ENCODE measurements at regions not wholly inside any gene's neighbourhood (a gene's known extent, or its start where the extent isn't known, plus 50 kb on each side); places are given as distances from the start of the nearest gene placed in this dataset.

DNA sequence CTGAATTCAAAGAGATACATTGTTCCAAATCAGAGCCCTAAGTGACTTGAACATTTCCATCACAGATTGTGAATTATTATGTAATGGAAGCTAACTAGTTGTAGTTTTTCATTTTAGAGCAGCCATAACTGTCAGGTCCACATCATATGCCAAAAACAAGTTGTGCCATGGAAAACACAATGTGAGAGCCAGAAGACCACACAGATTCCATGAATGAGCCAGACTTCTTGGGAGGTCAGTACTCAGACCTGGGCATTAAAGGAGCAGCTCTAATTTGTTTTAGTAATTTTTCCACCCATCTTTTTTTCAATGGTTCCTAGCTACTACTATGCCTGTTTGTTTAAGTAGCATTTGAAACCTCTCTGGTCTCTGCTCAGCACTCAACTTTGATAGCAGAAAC, 279.4 kb downstream of the FAT3 start:
- ATAC-seq (ENCODE audit: insufficient read depth, low read depth) (no peak), DNase-seq (no peak)
- no peaks in the 10 kb centered on the region for H4K20me1 ChIP-seq (ENCODE audit: insufficient read depth, low read length)
- H3K4me2 ChIP-seq (ENCODE audit: insufficient read depth, low read length), result no peak overlapping the region
- no peak overlapping the region for H3K27ac ChIP-seq (ENCODE audit: low read length)
- no peaks in the 10 kb centered on the region for H3K79me2 ChIP-seq (ENCODE audit: insufficient read depth, low read length)
- no peak overlapping the region for H3K4me3 ChIP-seq (ENCODE audit: low read depth in 1 of 2, low read length in 2 of 2)
- no peak overlapping the region for H2AFZ ChIP-seq (ENCODE audit: low read depth, low read length)
- TF ChIP-seq, protein P1, sequence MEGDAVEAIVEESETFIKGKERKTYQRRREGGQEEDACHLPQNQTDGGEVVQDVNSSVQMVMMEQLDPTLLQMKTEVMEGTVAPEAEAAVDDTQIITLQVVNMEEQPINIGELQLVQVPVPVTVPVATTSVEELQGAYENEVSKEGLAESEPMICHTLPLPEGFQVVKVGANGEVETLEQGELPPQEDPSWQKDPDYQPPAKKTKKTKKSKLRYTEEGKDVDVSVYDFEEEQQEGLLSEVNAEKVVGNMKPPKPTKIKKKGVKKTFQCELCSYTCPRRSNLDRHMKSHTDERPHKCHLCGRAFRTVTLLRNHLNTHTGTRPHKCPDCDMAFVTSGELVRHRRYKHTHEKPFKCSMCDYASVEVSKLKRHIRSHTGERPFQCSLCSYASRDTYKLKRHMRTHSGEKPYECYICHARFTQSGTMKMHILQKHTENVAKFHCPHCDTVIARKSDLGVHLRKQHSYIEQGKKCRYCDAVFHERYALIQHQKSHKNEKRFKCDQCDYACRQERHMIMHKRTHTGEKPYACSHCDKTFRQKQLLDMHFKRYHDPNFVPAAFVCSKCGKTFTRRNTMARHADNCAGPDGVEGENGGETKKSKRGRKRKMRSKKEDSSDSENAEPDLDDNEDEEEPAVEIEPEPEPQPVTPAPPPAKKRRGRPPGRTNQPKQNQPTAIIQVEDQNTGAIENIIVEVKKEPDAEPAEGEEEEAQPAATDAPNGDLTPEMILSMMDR (IDR thresholded peaks at IDR 0.05; ENCODE audit: borderline replicate concordance, extremely low read depth, low read length, poor library complexity, severe bottlenecking), result no peak
- TF ChIP-seq EZH2 (IDR thresholded peaks at IDR 0.05; ENCODE audit: borderline replicate concordance, low read depth, low read length, severe bottlenecking), result no peak
- no peaks in the 10 kb centered on the region for H3K27me3 ChIP-seq (ENCODE audit: insufficient read depth, low read length, poor library complexity)
- H3K36me3 ChIP-seq (ENCODE audit: insufficient read depth, low read length), result no peaks in the 10 kb centered on the region
- H3K9ac ChIP-seq (ENCODE audit: low read depth, low read length), result no peak overlapping the region
- H3K9me3 ChIP-seq (ENCODE audit: insufficient read depth, low read length, severe bottlenecking), result no peaks in the 10 kb centered on the region
- H3K4me1 ChIP-seq (ENCODE audit: insufficient read depth, low read length), result no peaks in the 10 kb centered on the region

DNA sequence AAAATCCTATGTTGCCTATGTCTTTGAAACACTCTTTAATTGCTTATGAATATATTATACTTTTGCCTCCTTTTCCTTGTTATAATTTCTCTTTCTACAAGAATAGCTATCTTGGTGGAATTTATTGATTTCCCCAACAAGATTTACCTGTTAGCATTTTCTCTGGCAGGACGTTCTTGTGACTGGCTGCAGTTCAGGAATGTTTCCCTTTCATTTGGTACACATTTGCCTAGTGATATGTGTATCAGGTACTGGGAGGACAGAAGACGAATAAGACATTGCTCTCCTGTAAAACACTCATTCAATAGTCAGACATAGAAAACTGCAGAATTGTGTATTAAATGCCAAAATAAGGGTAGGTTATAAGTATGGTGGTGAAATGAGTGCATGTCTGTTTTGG, 279.9 kb downstream of the FAT3 start:
- TF ChIP-seq EZH2 (IDR thresholded peaks at IDR 0.05; ENCODE audit: borderline replicate concordance, low read depth, low read length, severe bottlenecking), result no peak
- TF ChIP-seq, protein P1 (IDR thresholded peaks at IDR 0.05; ENCODE audit: borderline replicate concordance, extremely low read depth, low read length, poor library complexity, severe bottlenecking), result no peak
- no peak overlapping the region for H3K4me3 ChIP-seq (ENCODE audit: low read depth in 1 of 2, low read length in 2 of 2)
- H3K27ac ChIP-seq (ENCODE audit: low read length), result no peak overlapping the region
- H3K4me2 ChIP-seq (ENCODE audit: insufficient read depth, low read length), result no peak overlapping the region
- H3K4me1 ChIP-seq (ENCODE audit: insufficient read depth, low read length), result no peaks in the 10 kb centered on the region
- H3K9ac ChIP-seq (ENCODE audit: low read depth, low read length), result no peak overlapping the region
- ATAC-seq (ENCODE audit: insufficient read depth, low read depth) (no peak), DNase-seq (no peak)
- no peak overlapping the region for H2AFZ ChIP-seq (ENCODE audit: low read depth, low read length)
- no peaks in the 10 kb centered on the region for H3K9me3 ChIP-seq (ENCODE audit: insufficient read depth, low read length, severe bottlenecking)
- no peaks in the 10 kb centered on the region for H3K36me3 ChIP-seq (ENCODE audit: insufficient read depth, low read length)
- no peaks in the 10 kb centered on the region for H3K79me2 ChIP-seq (ENCODE audit: insufficient read depth, low read length)
- H3K27me3 ChIP-seq (ENCODE audit: insufficient read depth, low read length, poor library complexity), result no peaks in the 10 kb centered on the region
- H4K20me1 ChIP-seq (ENCODE audit: insufficient read depth, low read length), result no peaks in the 10 kb centered on the region

DNA sequence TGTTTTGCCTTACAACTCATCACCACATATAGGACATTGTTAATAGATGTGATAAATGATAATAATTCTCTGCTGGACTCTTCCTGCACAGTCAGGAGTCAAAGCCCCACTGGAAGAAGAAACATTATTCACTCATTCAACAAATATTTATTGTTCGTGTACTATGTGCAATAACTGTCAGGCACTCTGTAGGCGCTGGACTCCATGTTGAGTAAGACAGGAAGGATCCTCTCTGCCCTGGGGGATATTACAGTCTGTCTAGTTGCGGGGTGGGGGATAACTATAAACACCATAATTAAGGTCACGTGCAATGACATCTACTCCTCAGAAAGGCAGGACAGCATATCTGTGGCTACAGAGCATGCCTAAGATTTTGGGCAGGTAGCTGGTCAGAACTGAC, 281.1 kb downstream of the FAT3 start:
- Histone ChIP-seq H3K9ac (ENCODE audit: low read depth, low read length) (no peak overlapping the region), H3K4me3 (ENCODE audit: low read depth in 1 of 2, low read length in 2 of 2) (no peak overlapping the region), H3K4me1 (ENCODE audit: insufficient read depth, low read length) (no peaks in the 10 kb centered on the region), H3K4me2 (ENCODE audit: insufficient read depth, low read length) (no peak overlapping the region), H4K20me1 (ENCODE audit: insufficient read depth, low read length) (no peaks in the 10 kb centered on the region), H3K27ac (ENCODE audit: low read length) (no peak overlapping the region), H3K9me3 (ENCODE audit: insufficient read depth, low read length, severe bottlenecking) (no peaks in the 10 kb centered on the region), H3K36me3 (ENCODE audit: insufficient read depth, low read length) (no peaks in the 10 kb centered on the region), H3K27me3 (ENCODE audit: insufficient read depth, low read length, poor library complexity) (no peaks in the 10 kb centered on the region), H3K79me2 (ENCODE audit: insufficient read depth, low read length) (no peaks in the 10 kb centered on the region), H2AFZ (ENCODE audit: low read depth, low read length) (no peak overlapping the region)
- no peak for TF ChIP-seq EZH2 (IDR thresholded peaks at IDR 0.05; ENCODE audit: borderline replicate concordance, low read depth, low read length, severe bottlenecking)
- TF ChIP-seq, protein P1 (IDR thresholded peaks at IDR 0.05; ENCODE audit: borderline replicate concordance, extremely low read depth, low read length, poor library complexity, severe bottlenecking), result no peak
- DNase-seq, result no peak
- ATAC-seq (ENCODE audit: insufficient read depth, low read depth), result no peak

DNA sequence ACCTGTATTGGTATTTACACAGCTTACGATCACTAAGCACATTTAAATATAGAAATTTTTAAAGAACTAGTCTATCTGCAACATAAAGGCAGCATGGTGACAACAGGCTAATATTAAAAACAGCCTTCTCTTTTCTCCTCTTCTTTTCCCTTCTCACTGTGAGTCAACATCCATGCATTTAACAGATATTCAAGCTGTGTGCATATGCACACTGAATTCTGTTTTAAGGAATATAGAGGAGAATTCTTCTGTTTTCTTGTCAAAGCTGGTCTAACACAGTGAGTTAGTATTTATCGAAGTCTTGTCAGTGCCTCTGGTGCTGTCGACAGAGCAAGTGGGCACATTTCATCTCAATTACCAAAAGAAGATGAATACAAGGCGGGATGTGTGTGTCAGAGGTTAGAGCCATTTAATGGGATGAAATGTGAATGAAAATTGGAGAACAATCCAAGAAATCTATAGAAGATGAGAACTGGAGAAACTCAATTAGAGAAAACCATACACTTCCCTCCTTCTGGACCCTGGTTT, 282.3 kb downstream of the FAT3 start:
- H3K9me3 ChIP-seq (ENCODE audit: insufficient read depth, low read length, severe bottlenecking), result no peaks in the 10 kb centered on the region
- H3K27ac ChIP-seq (ENCODE audit: low read length), result no peak overlapping the region
- no peaks in the 10 kb centered on the region for H3K79me2 ChIP-seq (ENCODE audit: insufficient read depth, low read length)
- H3K9ac ChIP-seq (ENCODE audit: low read depth, low read length), result no peak overlapping the region
- H3K27me3 ChIP-seq (ENCODE audit: insufficient read depth, low read length, poor library complexity), result no peaks in the 10 kb centered on the region
- no peak overlapping the region for H3K4me3 ChIP-seq (ENCODE audit: low read depth in 1 of 2, low read length in 2 of 2)
- no peaks in the 10 kb centered on the region for H4K20me1 ChIP-seq (ENCODE audit: insufficient read depth, low read length)
- no peaks in the 10 kb centered on the region for H3K36me3 ChIP-seq (ENCODE audit: insufficient read depth, low read length)
- no peak for ATAC-seq (ENCODE audit: insufficient read depth, low read depth)
- DNase-seq, result no peak
- H3K4me2 ChIP-seq (ENCODE audit: insufficient read depth, low read length), result no peak overlapping the region
- H2AFZ ChIP-seq (ENCODE audit: low read depth, low read length), result no peak overlapping the region
- TF ChIP-seq EZH2 (IDR thresholded peaks at IDR 0.05; ENCODE audit: borderline replicate concordance, low read depth, low read length, severe bottlenecking), result no peak
- no peaks in the 10 kb centered on the region for H3K4me1 ChIP-seq (ENCODE audit: insufficient read depth, low read length)
